ENCODE measurements at regions not wholly inside any gene's neighbourhood (a gene's known extent, or its start where the extent isn't known, plus 50 kb on each side); places are given as distances from the start of the nearest gene placed in this dataset.

DNA sequence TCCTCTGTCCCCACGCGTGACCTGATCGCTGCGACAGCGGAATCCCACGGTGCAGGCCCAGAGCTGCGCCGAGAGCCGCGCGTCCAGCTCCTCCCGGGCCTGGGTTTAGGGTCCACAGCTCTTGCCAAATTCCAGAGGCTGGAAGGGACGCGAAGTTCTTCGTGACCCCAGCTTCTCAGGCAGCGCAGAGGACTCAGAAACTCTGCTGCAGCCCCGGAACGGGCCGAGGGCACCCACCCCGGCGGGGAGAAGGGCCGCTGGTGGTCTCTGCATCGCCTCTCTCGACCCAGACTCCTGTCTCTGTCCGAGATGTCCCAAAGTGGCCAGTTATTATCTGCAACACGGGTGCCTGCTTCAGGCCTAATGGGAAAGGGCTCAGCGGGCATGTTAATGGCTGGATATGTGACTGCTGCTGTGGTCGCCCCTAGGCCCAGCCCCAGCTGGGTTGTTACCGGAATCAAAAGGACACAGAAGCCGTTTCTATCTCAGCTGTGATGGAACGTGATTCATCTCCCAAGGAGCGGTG, 236.4 kb downstream of the VRK1 start:
- CTCF ChIA-PET, result no interaction called here
- TF ChIP-seq, protein P1, sequence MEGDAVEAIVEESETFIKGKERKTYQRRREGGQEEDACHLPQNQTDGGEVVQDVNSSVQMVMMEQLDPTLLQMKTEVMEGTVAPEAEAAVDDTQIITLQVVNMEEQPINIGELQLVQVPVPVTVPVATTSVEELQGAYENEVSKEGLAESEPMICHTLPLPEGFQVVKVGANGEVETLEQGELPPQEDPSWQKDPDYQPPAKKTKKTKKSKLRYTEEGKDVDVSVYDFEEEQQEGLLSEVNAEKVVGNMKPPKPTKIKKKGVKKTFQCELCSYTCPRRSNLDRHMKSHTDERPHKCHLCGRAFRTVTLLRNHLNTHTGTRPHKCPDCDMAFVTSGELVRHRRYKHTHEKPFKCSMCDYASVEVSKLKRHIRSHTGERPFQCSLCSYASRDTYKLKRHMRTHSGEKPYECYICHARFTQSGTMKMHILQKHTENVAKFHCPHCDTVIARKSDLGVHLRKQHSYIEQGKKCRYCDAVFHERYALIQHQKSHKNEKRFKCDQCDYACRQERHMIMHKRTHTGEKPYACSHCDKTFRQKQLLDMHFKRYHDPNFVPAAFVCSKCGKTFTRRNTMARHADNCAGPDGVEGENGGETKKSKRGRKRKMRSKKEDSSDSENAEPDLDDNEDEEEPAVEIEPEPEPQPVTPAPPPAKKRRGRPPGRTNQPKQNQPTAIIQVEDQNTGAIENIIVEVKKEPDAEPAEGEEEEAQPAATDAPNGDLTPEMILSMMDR (IDR thresholded peaks at IDR 0.05), result no peak
- H3K27ac Mint-ChIP-seq, result no peak overlapping the region
- no peak for DNase-seq
- POLR2A ChIA-PET, result no interaction called here
- peaks cover 10% of the 10 kb centered on the region for H3K9me3 Mint-ChIP-seq
- peaks cover 48% of the 10 kb centered on the region for H3K27me3 Mint-ChIP-seq
- no peak for ATAC-seq (ENCODE audit: low read depth)
- no peaks in the 10 kb centered on the region for H3K36me3 Mint-ChIP-seq (ENCODE audit: low read depth)
- H3K4me3 Mint-ChIP-seq, result peak overlapping the region; percentile 57
- peaks cover 13% of the 10 kb centered on the region for H3K4me1 Mint-ChIP-seq
- intact Hi-C loops (cut with micrococcal nuclease), result no loop called here

DNA sequence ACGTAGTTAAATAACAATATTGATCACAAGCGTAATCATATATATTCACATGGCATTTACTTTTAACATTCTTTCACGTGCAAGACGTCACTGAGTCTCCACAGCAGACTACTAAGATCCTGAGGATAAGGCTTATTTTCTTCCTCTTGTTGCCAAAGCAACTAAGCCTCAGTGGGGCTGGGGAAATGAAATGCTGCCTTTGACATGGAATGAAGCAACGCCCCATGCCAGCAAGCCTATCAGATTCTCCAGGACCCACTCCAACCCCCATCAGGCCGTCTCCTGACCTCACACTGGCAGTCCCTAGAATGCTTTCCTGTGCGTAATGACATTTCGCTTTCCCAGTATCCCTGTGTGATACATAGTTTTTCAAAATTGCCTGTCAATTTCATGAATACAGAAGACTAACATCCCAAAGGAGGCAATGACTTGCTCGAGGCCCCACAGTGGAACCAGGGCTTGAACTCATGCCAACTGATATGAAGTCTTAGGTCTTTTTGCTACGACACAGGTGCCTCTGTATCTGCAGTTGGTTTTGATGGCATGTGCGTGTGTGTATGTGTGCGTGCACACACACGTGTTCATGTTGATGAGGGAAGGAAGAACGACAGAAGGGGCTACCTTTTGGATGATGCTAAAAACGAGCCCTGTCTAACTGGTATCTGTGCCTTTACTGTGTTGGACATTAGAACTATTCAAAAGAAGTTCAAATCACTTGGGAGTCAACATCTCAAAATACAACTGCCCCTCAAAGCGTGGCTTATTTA, 239.1 kb downstream of the VRK1 start:
- H3K9me3 Mint-ChIP-seq, result peaks cover 23% of the 10 kb centered on the region
- intact Hi-C loops (cut with micrococcal nuclease), result no loop called here
- ChIA-PET POLR2A (no interaction called here), CTCF (no interaction called here)
- peaks cover 6% of the 10 kb centered on the region for H3K4me1 Mint-ChIP-seq
- TF ChIP-seq, protein P1 (IDR thresholded peaks at IDR 0.05), result no peak
- no peaks in the 10 kb centered on the region for H3K36me3 Mint-ChIP-seq (ENCODE audit: low read depth)
- H3K27ac Mint-ChIP-seq, result no peak overlapping the region
- DNase-seq, result no peak
- peaks cover 43% of the 10 kb centered on the region for H3K27me3 Mint-ChIP-seq
- ATAC-seq (ENCODE audit: low read depth), result no peak
- H3K4me3 Mint-ChIP-seq, result no peak overlapping the region

DNA sequence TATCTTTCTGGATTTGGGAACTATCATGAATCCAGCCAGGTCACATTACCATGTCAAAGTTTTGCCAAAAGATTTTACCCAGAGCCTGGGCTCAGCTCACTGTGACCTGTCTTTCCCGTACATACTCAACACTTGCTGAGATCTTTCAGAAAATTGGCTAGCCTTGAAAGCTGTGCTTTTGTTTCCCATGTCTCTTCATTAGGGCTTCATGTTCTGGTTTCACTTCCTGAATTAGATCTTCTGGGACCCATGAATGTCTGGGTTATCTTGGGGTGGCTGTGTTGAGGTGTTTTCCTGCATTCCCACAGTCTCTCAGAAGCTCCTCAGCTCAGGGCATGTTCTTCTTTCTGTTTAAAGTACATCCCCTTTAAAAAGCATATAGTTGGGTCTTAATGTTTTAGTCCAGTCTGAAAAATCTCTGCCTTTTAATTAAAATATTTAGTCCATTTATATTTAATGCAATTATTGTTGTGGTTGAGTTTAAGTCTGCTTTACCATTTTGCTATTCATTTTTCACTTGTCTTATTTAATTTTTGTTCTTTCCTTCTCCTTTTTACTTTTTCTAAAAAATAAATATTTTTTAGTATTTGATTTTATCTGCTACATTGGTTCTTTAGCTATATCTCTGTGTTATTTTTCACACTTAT, 242.7 kb downstream of the VRK1 start:
- intact Hi-C loops (cut with micrococcal nuclease), result no loop called here
- Mint-ChIP-seq H3K4me1 (no peaks in the 10 kb centered on the region), H3K9me3 (peaks cover 25% of the 10 kb centered on the region), H3K36me3 (ENCODE audit: low read depth) (no peaks in the 10 kb centered on the region), H3K4me3 (no peak overlapping the region), H3K27me3 (peaks cover 24% of the 10 kb centered on the region), H3K27ac (no peak overlapping the region)
- DNase-seq (no peak), ATAC-seq (ENCODE audit: low read depth) (no peak)
- TF ChIP-seq, protein P1 (IDR thresholded peaks at IDR 0.05), result no peak
- ChIA-PET POLR2A (no interaction called here), CTCF (no interaction called here)

DNA sequence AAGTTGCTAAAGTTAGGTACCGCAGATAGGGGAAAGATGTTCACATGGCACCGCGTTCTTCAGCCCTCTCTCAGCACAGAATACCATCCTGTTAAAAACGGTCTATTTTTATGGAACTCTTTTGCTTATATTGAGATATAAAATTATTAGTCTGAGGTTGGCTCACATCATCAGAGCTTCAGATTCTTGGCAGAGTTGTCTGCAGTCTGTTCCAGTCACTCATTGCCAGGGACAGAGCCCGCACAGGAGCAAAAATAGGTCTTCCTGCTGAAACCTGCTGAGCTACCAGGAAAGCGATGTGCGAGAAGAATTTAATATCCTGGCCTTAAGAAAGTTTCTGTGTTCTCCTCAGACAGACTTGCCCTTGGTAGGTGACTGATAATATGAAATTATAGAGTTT, 249.8 kb downstream of the VRK1 start:
- peaks cover 9% of the 10 kb centered on the region for H3K27me3 Mint-ChIP-seq
- H3K36me3 Mint-ChIP-seq (ENCODE audit: low read depth), result no peaks in the 10 kb centered on the region
- no peak overlapping the region for H3K4me3 Mint-ChIP-seq
- no peaks in the 10 kb centered on the region for H3K4me1 Mint-ChIP-seq
- ATAC-seq (ENCODE audit: low read depth), result no peak
- H3K9me3 Mint-ChIP-seq, result peaks cover 3% of the 10 kb centered on the region
- CTCF ChIA-PET, result no interaction called here
- no peak for DNase-seq
- intact Hi-C loops (cut with micrococcal nuclease), result no loop called here
- POLR2A ChIA-PET, result no interaction called here
- TF ChIP-seq, protein P1 (IDR thresholded peaks at IDR 0.05), result no peak
- H3K27ac Mint-ChIP-seq, result no peak overlapping the region

DNA sequence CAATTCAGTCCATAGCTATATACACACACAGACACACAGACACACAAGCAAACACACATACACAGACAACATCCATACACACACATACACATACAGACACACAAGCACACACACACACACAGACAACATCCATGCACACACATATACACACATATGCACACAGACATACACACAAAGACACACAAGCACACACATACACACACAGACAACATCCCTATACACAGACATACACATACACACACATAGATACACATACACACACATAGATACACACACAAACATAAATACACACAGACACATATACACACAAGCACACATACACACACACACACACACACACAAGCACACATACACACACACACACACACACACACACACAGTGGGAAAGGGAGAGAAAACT, 254.8 kb downstream of the VRK1 start:
- DNase-seq, result no peak
- Mint-ChIP-seq H3K36me3 (ENCODE audit: low read depth) (no peaks in the 10 kb centered on the region), H3K4me3 (no peak overlapping the region), H3K9me3 (no peaks in the 10 kb centered on the region), H3K4me1 (no peaks in the 10 kb centered on the region), H3K27ac (no peak overlapping the region), H3K27me3 (no peaks in the 10 kb centered on the region)
- TF ChIP-seq, protein P1 (IDR thresholded peaks at IDR 0.05), result no peak
- ATAC-seq (ENCODE audit: low read depth), result no peak
- ChIA-PET CTCF (no interaction called here), POLR2A (interaction anchor here (0.7 kb wide), 1 partner anchor 158 kb away, joined by 5 read pairs; no protein-coding TSS in a partner anchor)
- intact Hi-C loops (cut with micrococcal nuclease), result no loop called here

All from activated B cell treated with CpG ODN at 0.5 μM for 24 hours (primary cell).